ENCODE measurements at regions not wholly inside any gene's neighbourhood (a gene's known extent, or its start where the extent isn't known, plus 50 kb on each side); places are given as distances from the start of the nearest gene placed in this dataset.

- POLR2A ChIA-PET (ENCODE audit: partially characterized antibody): no interaction called here
- H2BK120ac ChIP-seq (replicated peaks; ENCODE audit: low read depth, low read length): no peak overlapping the region
- H4K8ac ChIP-seq (ENCODE audit: extremely low read depth, insufficient read depth, low read length): no peak overlapping the region
- H3K79me1 ChIP-seq (ENCODE audit: low read depth, low read length): no peaks in the 10 kb centered on the region
- no peak overlapping the region for H4K5ac ChIP-seq (ENCODE audit: insufficient read length, low read depth, low read length)
- H2BK20ac ChIP-seq (ENCODE audit: low read length): no peak overlapping the region
- no peak overlapping the region for H2BK15ac ChIP-seq (ENCODE audit: low read length)
- no peaks in the 10 kb centered on the region for H3K4me1 ChIP-seq (replicated peaks in 1 of 4; ENCODE audit: control insufficient read depth in 3 of 4, insufficient read depth in 4 of 4, low read length in 3 of 4)
- no peak for FAIRE-seq
- H3K14ac ChIP-seq (ENCODE audit: insufficient read length): no peak overlapping the region
- no peak overlapping the region for H3K27ac ChIP-seq (ENCODE audit: low read depth, low read length)
- H3K56ac ChIP-seq (replicated peaks; ENCODE audit: insufficient read length, low read depth, low read length): no peak overlapping the region
- no peak overlapping the region for H3K4me3 ChIP-seq (ENCODE audit: extremely low read depth in 1 of 4, insufficient read depth in 2 of 4, low read depth in 3 of 4, low read length in 4 of 4)
- H3K9me3 ChIP-seq (ENCODE audit: insufficient read depth in 2 of 2, low read depth in 1 of 2, low read length in 1 of 2): no peaks in the 10 kb centered on the region
- H2BK5ac ChIP-seq (ENCODE audit: low read depth, low read length): no peak overlapping the region
- TF ChIP-seq CBX5 (IDR thresholded peaks at IDR 0.05; ENCODE audit: low read depth, low read length) (no peak), RXRA (IDR thresholded peaks at IDR 0.05; ENCODE audit: insufficient read depth, low read depth, low read length) (no peak), EP300 (IDR thresholded peaks at IDR 0.05; ENCODE audit: borderline replicate concordance in 1 of 2, low read depth in 2 of 2, low read length in 2 of 2) (no peak), SAP30 (IDR thresholded peaks at IDR 0.05; ENCODE audit: insufficient read depth, insufficient replicate concordance, low read length) (no peak), TBP (IDR thresholded peaks at IDR 0.05; ENCODE audit: low read depth, low read length) (no peak), KDM5A (IDR thresholded peaks at IDR 0.05; ENCODE audit: low read length) (no peak), EGR1 (IDR thresholded peaks at IDR 0.05; ENCODE audit: borderline replicate concordance, low read depth, low read length) (no peak), SUZ12 (IDR thresholded peaks at IDR 0.05; ENCODE audit: low read length) (no peak), HDAC2 (IDR thresholded peaks at IDR 0.05; ENCODE audit: borderline replicate concordance in 1 of 2, low read depth in 2 of 2, low read length in 2 of 2) (no peak), KDM4A (IDR thresholded peaks at IDR 0.05; ENCODE audit: low read depth, low read length, severe bottlenecking) (no peak), SIN3A (conservative IDR thresholded peaks at IDR 0.05 in 1 of 2, IDR thresholded peaks at IDR 0.05 in 1 of 2; ENCODE audit: low read depth in 1 of 2, low read length in 2 of 2) (no peak)
- H3K18ac ChIP-seq (ENCODE audit: extremely low read depth, low read length): no peak overlapping the region
- no peaks in the 10 kb centered on the region for H3K79me2 ChIP-seq (ENCODE audit: control insufficient read depth in 1 of 2, insufficient read depth in 2 of 2, low read length in 2 of 2)
- no peak overlapping the region for H3K9ac ChIP-seq (replicated peaks in 1 of 4; ENCODE audit: extremely low read depth in 1 of 4, low read depth in 3 of 4, low read length in 3 of 4)
- H2AK5ac ChIP-seq (ENCODE audit: low read depth, low read length): no peak overlapping the region
- no peak overlapping the region for H2BK12ac ChIP-seq (ENCODE audit: low read depth, low read length)
- no peak overlapping the region for H2AFZ ChIP-seq (ENCODE audit: low read length)
- CTCF ChIA-PET (ENCODE audit: partially characterized antibody): interaction anchor here (0.7 to 1.3 kb wide), 2 partner anchors 54 to 1112 kb away, joined by 3 read pairs; no protein-coding TSS in a partner anchor
- H4K91ac ChIP-seq (replicated peaks; ENCODE audit: insufficient read length, low read length): no peak overlapping the region
- H3K27me3 ChIP-seq (replicated peaks in 1 of 4; ENCODE audit: control insufficient read depth in 3 of 4, extremely low read depth in 1 of 4, insufficient read depth in 3 of 4, low read length in 3 of 4): peaks cover 0 to 1% (median 0%) of the 10 kb centered on the region in 4 experiments; a peak in 1 of 7 replicates
- no peak for DNase-seq (ENCODE audit: low read depth in 1 of 2, low spot score in 2 of 2)
- H3K36me3 ChIP-seq (ENCODE audit: control insufficient read depth in 2 of 4, insufficient read depth in 4 of 4, low read length in 3 of 4): no peaks in the 10 kb centered on the region
- no peak overlapping the region for H3K23ac ChIP-seq (ENCODE audit: insufficient read length)
- no peaks in the 10 kb centered on the region for H3K23me2 ChIP-seq (ENCODE audit: low read depth, low read length)
- H3K4ac ChIP-seq (replicated peaks; ENCODE audit: insufficient read length, low read depth, low read length): no peak overlapping the region
- H3K4me2 ChIP-seq (ENCODE audit: insufficient read depth in 1 of 2, low read depth in 2 of 2, low read length in 2 of 2): no peak overlapping the region
- H4K20me1 ChIP-seq (replicated peaks in 1 of 2; ENCODE audit: control insufficient read depth in 1 of 2, insufficient read depth in 2 of 2, low read length in 2 of 2): no peaks in the 10 kb centered on the region
These were observed 89.4 kb downstream of the NR1D2 start for GRCh38 chr3:24034464-24034863.

Data from H1 (cell line).